ENCODE measurements at regions not wholly inside any gene's neighbourhood (a gene's known extent, or its start where the extent isn't known, plus 50 kb on each side); places are given as distances from the start of the nearest gene placed in this dataset.

GRCh38 chr10:65796472-65796871 is 1129.4 kb upstream of the LRRTM3 start:
- DNase-seq (ENCODE audit: low spot score): no peak

GRCh38 chr10:65798133-65798532 is 1127.7 kb upstream of the LRRTM3 start:
- no peak for DNase-seq (ENCODE audit: low spot score)

- DNase-seq (ENCODE audit: low spot score): no peak
These were observed 1123.4 kb upstream of the LRRTM3 start for GRCh38 chr10:65802391-65802790.

- no peak for DNase-seq (ENCODE audit: low spot score)
These were observed 1120.3 kb upstream of the LRRTM3 start for GRCh38 chr10:65805511-65805910.

- no peak for DNase-seq (ENCODE audit: low spot score)
These were observed 1119.8 kb upstream of the LRRTM3 start for GRCh38 chr10:65805993-65806392.

GRCh38 chr10:65808687-65809333 is 1117.0 kb upstream of the LRRTM3 start:
- no peak for DNase-seq (ENCODE audit: low spot score)

GRCh38 chr10:65811931-65812525 is 1113.8 kb upstream of the LRRTM3 start:
- DNase-seq (ENCODE audit: low spot score): no peak

GRCh38 chr10:65816536-65816935 is 1109.3 kb upstream of the LRRTM3 start:
- DNase-seq (ENCODE audit: low spot score): no peak

- no peak for DNase-seq (ENCODE audit: low spot score)
These were observed 1106.8 kb upstream of the LRRTM3 start for GRCh38 chr10:65818990-65819389.

- no peak for DNase-seq (ENCODE audit: low spot score)
These were observed 1098.5 kb upstream of the LRRTM3 start for GRCh38 chr10:65827359-65827758.

GRCh38 chr10:65838811-65839210 is 1087.0 kb upstream of the LRRTM3 start:
- DNase-seq (ENCODE audit: low spot score): no peak

GRCh38 chr10:65843203-65843602 is 1082.6 kb upstream of the LRRTM3 start:
- no peak for DNase-seq (ENCODE audit: low spot score)

GRCh38 chr10:65845916-65846315 is 1079.9 kb upstream of the LRRTM3 start:
- DNase-seq (ENCODE audit: low spot score): no peak

- no peak for DNase-seq (ENCODE audit: low spot score)
These were observed 1079.3 kb upstream of the LRRTM3 start for GRCh38 chr10:65846541-65846940.

GRCh38 chr10:65846949-65847348 is 1078.9 kb upstream of the LRRTM3 start:
- DNase-seq (ENCODE audit: low spot score): no peak

- no peak for DNase-seq (ENCODE audit: low spot score)
These were observed 1078.2 kb upstream of the LRRTM3 start for GRCh38 chr10:65847436-65848230.

GRCh38 chr10:65858841-65859240 is 1067.0 kb upstream of the LRRTM3 start:
- DNase-seq (ENCODE audit: low spot score): no peak

- no peak for DNase-seq (ENCODE audit: low spot score)
These were observed 1064.6 kb upstream of the LRRTM3 start for GRCh38 chr10:65861249-65861648.
